T1000 (cell line): ENCODE measurements at regions not wholly inside any gene's neighbourhood (a gene's known extent, or its start where the extent isn't known, plus 50 kb on each side); places are given as distances from the start of the nearest gene placed in this dataset.

ENCODE experiments used
- DNase-seq: peaks from one replicate; lab custom pipeline; 2025; ENCODE audit warnings: mixed read lengths; lab: John Stamatoyannopoulos, UW

- no peak for DNase-seq
Measured at GRCh38 chr4:54915276-54915675, 210.1 kb downstream of the KDR start.

DNA sequence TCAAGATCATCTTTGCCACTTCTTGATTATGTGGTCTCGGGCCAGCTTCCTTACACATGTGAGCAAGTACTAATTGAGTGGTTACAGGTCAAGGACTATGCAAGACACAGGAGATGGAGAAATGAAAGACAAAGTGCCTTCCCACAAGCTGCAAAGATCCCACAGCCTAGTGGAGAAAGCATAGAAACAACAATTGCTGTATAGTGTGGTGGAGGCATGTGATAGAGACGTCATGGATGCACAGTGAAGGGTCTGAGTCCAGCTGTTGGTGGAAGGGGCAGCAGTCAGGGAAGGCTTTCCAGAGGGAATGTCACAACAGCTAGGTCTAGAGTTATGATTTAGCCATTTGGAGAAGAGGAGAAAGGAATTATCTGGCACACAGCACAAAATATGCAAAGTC lies 210.6 kb downstream of the KDR start:
- DNase-seq, result no peak

DNA sequence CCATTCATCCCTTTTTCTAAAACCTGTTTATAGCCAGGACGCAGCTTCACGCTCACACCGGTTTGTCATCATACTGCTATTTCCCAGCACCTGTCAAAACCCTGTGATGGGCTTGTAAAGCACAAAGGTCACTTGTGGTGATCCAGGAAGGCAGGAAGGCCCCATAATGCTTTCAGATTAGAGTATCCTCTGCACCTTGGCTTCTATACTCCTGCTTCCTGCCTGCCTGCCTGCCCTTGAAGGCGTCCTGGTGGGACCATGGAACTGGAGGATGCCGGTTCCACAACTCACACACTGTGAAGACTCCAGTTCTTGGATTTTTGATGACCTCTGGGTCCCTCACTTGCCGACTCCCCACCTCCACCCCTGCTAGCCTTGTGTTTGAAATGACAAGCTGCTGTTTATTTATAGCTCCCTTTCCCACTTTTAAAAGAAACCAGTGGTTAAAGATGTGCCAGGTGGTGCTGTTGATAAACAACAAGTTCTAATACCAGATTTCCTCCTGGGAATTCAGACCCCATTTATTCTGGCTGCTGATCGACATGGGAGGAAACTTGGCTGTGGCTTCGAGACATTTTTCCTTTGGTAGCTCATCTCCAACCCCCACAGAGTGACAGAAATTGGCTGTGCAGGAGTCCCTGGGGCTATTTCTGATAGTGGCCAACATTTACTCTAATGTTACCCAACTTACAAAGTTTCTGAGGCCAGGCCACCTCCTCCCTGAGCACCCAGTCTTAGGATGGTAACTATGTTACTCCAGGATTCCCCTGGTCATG lies 211.5 kb downstream of the KDR start:
- DNase-seq, result no peak

GRCh38 chr4:54912155-54912554 lies 213.2 kb downstream of the KDR start:
- DNase-seq, result no peak

GRCh38 chr4:54909961-54910360 lies 215.4 kb downstream of the KDR start:
- no peak for DNase-seq

GRCh38 chr4:54908763-54909162 lies 216.6 kb downstream of the KDR start:
- no peak for DNase-seq

GRCh38 chr4:54904953-54905352 lies 220.4 kb downstream of the KDR start:
- DNase-seq, result no peak

GRCh38 chr4:54902976-54903375 lies 222.4 kb downstream of the KDR start:
- no peak for DNase-seq

DNA sequence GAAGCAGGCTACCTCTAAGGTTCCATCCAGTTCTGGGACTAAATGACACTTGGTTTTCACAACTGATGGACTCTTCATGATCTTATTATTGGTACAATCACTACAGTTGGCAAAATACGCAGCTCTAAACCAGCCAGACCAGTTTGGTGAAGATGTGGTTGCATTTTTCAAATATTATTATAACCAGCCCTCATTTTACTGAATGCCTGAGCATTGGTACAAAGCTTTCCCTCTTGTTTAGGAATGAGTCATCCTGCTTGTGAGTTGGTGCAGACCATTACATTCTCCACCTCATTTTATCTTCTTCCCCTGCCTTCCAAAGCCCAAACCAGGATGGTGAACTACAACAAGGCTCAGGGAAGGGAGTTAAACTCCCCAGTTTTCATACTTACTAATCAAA lies 223.1 kb downstream of the KDR start:
- DNase-seq, result no peak

GRCh38 chr4:54901202-54901601 lies 224.2 kb downstream of the KDR start:
- no peak for DNase-seq

DNA sequence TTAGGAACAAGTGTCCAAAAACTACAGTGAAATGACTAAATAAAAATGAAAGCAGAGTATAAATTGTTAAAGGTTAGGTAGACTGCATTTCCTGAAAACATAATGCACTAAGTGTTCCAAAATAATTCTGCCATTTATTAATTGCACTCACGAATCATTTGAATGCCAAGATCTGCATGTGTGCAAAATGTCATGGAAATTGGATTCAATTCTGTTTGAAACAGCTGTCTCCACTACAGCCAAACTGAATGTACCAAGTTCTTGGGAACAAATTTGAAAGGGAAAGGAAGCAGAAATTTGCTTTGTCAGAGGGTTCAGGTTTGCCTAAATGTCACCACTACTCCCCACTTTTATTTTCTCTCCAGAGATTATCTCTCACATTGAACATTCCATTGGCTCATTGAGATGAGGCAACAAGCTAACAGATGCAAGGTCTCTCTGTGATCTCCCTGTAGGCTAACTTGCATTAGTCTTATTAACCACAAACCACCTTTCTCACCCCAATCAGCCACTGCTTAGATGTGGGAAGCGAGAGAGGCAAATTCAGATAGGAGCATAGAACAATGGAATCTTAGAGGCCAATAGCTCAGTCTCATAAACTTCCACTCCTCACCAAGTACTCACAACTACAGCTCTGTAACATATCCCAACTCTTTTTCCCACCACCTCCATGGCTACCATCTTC lies 226.6 kb downstream of the KDR start:
- DNase-seq, result no peak

- DNase-seq, result no peak
Measured at GRCh38 chr4:54898056-54898562, 227.3 kb downstream of the KDR start.

DNA sequence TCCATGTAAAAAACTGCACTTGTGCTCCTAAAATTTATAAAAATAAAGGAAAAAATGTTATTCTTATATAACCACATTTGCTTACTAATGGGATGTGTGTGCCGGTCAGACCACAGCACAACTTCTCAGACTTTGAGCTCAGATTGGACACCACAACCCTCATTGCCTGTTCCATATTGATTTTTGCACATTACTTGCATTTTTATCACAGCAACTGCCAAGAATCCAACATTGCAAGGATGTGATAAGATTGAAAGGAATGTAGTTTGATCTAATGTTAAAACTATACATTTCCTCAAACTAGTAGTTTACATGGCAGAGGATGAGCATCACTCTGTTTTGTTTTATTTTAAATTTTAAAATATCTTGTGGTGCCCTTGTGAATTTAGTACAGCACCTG lies 227.8 kb downstream of the KDR start:
- DNase-seq, result no peak

DNA sequence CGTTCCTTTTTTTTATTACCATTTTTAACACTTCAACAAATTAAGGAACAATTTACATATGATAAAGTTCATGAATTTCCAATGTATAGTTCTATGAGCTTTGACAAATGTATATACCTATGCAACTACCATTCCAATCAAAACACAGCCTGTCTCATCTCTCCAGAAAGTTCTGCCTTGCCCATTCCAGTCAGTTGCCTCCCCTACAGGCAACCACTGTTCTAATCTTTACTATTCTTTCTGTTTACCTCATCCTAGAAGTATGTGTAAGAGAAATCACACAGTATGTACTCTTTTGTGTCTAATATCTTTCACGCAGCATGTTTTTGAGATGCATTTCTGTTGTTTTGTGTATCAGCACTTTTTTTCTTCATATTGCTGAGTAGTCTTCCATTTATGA lies 224.9 kb downstream of the KIT start:
- DNase-seq, result no peak

GRCh38 chr4:54879576-54879975 lies 221.8 kb downstream of the KIT start:
- DNase-seq, result peak; percentile 15

- peak; percentile 3 for DNase-seq
Measured at GRCh38 chr4:54877006-54877405, 219.2 kb downstream of the KIT start.

- peak; percentile 11 for DNase-seq
Measured at GRCh38 chr4:54872261-54872660, 214.5 kb downstream of the KIT start.

- DNase-seq, result no peak
Measured at GRCh38 chr4:54863571-54864255, 206.0 kb downstream of the KIT start.

DNA sequence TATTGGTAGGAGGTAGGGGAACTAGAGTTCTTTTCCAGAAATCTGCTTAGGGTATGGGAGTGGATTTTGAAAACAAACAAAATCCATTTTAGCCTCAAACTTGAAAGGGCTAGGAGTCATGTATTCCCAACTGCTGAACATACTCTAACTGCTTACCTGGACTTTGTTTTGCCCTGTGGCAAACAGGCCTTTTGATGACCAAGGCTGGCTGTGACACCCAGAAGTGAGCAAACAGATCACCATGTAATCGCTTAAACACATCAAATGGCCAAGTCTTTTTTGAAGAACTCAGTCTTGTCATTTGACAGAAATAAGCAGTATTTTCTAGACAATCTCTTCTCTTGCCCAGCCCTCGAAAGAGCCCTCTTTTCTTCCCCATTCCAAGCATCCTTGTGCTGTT lies 203.4 kb downstream of the KIT start:
- no peak for DNase-seq

DNA sequence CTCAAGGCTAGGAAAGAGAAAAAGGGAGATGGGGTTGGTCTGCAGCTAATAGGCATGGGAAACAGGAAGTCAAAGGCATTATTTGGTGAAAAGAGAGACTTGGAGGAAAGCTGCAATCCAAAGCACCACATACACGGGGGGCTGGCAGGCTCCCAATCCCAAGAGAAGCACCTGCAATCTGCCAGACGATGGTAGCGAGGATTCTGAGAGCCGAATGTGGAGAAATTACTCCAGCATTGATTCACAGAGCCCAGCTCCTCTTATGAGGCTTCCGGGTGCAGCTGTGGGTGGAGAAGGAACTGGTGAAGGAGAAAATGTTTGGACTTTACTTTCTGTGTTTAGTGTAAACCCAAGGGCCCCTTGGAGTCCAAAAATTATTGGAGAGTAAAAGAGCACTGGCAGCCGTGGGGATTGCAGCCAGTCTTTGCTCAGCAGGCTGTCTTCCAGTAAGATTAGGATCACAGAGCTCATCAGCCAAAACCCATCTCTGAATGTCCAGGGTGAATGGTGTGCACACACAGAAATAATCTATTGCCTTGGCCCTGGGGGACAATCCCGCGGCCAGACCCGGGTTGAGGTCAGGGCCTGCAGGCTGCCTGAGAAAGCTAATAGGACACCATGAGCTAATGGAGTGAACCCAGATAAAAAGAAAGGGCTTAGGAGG lies 197.6 kb downstream of the KIT start:
- no peak for DNase-seq

- DNase-seq, result no peak
Measured at GRCh38 chr4:54852602-54853001, 194.8 kb downstream of the KIT start.

GRCh38 chr4:54852054-54852453 lies 194.3 kb downstream of the KIT start:
- no peak for DNase-seq
